T47D (cell line): ENCODE measurements at regions not wholly inside any gene's neighbourhood (a gene's known extent, or its start where the extent isn't known, plus 50 kb on each side); places are given as distances from the start of the nearest gene placed in this dataset.

Source experiments
- DNase-seq, 2 experiments: peaks; one replicate each; pipeline versions ENCODE4 v3.0.0 to v3.0.0-alpha.2; 2011 to 2012; ENCODE audit warnings: low read depth in 1 of 2, low spot score in 1 of 2
- JUND ChIP-seq: IDR thresholded peaks from 2 replicates; pipeline ENCODE4 v1.6.1; 2012; ENCODE audit warnings: low read depth
- in situ Hi-C: cut with HindIII; loops from 2 replicates; pipeline ENCODE4 v1.10.0; 2016; ENCODE audit warnings: low sequenced_read_pairs, low pct_unique_long_range_greater_than_20kb

DNA sequence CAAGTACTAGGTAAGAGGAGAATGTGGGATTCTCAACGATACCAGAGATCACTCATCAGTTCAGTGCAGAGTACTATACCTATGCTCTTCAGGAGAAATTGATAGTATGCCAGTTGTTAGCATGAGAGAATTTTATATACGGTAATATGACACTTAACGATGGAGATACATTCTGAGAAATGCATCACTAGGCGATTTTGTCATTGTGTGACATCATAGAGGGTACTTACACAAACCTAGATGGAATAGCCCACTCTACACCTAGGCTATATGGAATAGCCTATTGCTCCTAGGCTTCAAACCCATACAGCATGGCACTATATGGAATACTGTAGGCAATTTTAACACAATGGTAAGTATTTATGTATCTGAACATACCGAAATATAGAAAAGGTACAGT lies 140.2 kb downstream of the SLIT2 start:
- in situ Hi-C loops, result no loop called here
- no peak for TF ChIP-seq JUND
- DNase-seq, result no peak

DNA sequence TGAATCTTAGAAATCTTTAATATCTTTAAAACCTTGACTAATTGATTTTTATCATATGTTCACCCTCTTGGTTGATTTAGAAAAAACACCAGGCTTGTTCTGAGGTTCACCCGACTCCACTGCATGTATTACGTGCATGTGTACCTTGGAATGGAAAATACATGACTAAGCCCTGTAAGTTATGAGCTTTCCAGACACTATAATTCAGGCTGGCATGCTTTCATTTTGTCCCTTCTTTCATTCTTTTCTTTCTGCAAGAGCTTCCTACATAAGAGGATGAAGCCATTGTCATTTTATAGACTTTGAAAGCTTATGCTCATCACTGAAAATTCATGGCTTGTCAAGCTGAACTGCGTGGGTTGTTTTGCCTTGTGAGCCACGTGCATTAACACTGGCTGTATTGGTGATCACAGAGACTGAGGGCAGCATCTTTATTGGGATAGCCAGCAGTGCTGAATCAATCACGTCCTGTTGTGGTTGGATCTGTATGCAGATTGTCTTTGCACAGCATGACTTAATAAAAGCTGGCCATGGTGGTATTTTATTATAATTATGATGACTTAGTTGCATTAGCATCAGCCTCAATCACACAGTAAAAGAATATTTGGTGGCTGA lies 141.9 kb downstream of the SLIT2 start:
- DNase-seq, result no peak
- in situ Hi-C loops, result no loop called here
- no peak for TF ChIP-seq JUND

DNA sequence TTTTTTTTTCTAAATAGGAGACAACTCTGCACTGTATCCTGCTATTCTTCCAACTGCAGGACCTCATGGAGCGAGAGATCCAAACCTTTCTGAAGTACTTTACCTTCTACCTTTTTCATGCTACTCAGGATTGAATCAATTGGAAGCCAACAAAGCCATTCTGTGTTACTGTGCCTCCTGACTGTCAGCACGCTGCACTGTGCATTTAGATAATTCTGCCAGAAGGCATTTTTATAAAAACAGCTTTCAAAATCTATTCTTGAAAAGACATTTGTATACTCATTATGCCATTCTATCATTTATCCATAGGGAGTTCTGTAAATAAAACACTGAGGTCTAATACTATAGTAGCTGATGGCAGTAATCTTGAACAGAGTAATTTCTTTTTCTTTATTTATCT lies 142.8 kb downstream of the SLIT2 start:
- in situ Hi-C loops, result no loop called here
- TF ChIP-seq JUND, result no peak
- DNase-seq, result no peak

DNA sequence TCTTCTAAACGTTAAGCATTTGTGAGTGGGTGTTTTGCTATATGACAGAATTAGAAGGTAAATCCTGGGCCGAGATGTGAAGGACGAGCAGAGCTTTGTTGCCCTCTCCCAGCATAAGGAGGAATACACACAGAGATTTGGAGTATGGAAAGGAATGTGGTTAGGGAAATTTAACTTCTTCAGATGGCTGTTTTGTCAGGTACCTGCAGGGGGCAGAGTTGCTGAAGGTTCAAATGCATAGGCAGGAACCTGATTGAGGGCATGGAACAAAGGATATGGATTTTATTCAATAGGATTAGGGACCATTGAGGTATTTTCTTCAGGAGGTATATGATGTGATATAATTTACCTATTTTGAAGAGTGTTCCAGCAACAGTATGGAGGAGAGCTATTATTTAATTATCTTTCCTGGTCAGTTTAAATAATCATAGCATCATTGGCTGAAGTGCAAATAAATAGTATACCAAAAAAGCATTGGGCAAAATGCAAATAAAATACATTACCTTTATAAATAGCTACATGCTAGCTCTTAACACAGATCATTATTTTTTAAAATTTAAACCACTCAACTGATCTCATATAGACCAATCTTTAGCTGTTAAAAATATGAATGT lies 143.6 kb downstream of the SLIT2 start:
- peak; percentile 0 to 45 for DNase-seq
- no peak for TF ChIP-seq JUND
- in situ Hi-C loops, result no loop called here

DNA sequence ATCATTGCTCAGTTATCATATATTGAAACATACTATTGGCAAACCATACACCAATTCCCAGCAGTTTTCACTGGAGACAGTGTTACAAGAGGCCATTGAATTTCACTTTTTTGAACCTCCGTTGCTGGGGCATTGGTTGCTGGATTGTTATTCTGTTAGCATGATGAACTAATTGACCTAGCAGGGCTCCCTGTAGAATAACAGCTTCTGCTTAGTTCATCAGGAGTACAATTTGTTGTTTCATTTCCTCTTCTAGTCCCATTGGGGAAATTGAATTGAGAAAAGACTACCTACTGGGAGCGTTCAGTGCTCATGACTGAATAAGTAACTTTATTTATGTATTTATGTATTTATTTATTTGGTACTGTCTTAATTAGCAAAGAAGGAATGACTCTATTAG lies 151.6 kb downstream of the SLIT2 start:
- DNase-seq, result no peak
- in situ Hi-C loops, result no loop called here
- TF ChIP-seq JUND, result no peak

DNA sequence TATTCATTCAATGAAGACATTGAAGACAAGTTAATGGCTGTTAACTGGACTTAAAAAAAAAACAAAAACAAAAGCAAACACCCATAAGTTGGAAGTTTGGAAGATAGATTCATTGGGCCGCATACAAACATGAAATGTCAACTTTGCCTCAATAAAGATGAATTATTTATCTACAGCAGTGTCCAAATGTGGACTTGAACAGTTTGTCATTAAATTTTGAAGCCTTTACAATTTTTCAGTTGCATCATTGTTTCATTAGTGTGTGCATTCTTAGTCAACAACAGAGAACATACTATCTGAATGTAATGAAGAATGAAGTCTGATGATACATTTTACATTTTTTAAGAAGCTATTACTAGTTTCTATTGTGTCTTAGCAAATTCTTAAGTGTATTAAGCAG lies 152.1 kb downstream of the SLIT2 start:
- TF ChIP-seq JUND, result no peak
- no peak for DNase-seq
- in situ Hi-C loops, result no loop called here

DNA sequence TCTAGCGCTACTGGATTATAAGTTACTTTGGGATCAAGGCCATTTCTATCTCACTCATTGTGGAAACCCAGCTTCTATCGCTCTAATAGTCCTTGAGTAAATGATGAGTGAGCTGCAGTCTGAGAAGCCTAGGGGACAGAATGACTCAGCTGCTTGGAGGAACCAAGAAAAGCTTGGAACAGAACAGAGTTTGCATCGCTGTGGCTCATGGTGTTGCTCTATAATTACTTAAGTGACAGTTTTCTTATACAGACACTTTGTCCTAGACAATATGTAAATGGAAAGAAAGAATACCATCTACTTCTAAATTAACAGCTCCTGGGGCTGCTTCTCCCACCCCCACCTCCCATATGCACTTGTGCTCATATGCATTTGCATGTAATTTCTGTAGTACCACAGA lies 156.9 kb downstream of the SLIT2 start:
- DNase-seq, result no peak
- TF ChIP-seq JUND, result no peak
- in situ Hi-C loops, result no loop called here

DNA sequence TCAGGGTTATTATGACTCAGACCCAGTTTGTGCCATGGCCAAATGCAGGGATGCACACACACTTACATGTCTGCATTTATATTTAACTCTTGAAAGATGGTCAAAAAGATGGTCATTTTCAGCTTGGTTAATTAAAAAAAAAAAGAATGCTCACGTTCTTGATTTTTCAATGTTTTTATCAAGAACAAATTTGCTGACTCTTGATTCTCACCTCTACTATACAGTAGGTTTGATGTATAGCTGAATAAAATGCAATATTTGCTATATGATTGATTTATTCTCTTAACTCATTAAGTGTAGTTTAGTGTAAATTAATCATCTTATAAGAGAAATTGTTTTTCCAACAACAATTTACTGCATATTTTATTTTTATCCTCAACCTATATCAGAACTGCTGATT lies 160.4 kb downstream of the SLIT2 start:
- in situ Hi-C loops, result no loop called here
- no peak for DNase-seq
- no peak for TF ChIP-seq JUND

DNA sequence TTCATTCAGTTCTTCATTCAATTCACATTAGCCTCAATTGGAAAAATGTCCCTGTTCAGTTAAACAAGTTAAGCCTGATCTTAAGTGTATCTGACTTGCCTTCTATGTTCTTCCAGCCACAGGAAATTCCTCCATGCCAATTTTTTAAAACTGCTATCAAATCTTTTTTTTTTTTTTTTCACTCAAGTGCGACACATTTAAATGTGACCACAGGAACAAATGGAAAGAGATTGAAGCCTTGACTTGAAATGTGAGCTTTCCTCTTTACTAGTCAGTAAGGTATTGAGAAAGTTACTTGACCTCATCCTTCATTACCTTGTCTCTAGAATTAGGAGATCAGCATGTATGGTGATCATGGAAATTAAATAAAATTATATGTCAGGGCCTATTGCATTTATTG lies 165.1 kb downstream of the SLIT2 start:
- no peak for TF ChIP-seq JUND
- in situ Hi-C loops, result no loop called here
- DNase-seq, result no peak

DNA sequence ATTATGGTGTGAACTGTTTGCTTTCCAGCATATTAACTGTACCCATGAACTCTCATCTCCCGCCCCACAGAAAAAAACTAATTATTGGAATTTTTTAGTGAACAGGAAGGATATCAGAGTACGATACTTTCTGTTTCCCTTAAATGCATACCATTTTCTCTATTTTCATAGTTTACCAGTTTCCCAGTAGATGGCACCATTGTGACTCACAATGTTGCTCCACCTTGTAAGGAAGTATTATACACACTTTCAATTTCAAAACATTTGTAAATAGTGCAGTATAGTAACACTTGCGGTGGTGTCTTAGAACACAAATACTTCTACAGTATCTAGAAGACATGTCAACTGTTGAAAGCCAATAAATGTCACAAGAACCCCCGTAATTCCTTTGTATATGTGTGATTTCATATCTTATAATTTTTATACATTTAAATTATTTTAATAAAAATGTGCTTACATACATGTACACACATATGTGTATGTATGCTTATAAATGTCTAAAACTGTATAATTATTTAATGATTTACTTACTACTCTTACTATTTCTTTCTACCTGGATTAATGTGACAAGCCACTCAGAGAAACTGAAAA lies 167.3 kb downstream of the SLIT2 start:
- no peak for TF ChIP-seq JUND
- in situ Hi-C loops, result no loop called here
- peak; percentile 7 to 52 for DNase-seq

DNA sequence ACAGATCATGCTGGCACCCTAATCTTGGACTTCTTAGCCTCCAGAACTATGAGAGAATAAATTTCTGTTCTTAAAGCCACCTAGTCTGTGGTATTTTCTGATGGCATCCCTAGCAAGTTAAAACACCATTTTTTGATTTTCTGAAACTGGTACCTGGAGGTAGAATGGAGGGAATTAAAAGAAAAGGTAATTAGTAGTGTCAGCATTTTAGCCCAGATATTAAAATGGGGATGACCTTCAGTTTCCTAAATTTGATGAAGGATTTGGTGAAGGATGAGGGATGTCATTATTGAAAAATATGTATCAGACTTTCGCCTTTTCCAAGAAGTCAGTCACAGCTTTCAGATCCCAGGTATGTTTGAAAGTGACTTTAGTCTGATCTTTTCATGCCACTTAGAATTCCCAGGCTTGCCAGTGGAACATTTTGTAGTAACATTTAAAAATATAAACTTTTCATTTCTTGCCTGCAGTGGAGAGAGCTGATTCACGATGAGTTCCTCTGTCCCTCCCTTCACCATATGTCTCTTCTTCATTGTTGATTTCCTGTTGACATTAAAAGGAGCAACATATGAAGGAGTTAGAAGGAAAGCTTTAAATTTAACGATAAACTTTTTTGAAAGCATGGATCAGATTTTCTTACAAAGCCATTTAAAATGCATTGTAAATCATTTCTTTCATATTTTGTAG lies 169.4 kb downstream of the SLIT2 start:
- DNase-seq, result no peak
- no peak for TF ChIP-seq JUND
- in situ Hi-C loops, result no loop called here

DNA sequence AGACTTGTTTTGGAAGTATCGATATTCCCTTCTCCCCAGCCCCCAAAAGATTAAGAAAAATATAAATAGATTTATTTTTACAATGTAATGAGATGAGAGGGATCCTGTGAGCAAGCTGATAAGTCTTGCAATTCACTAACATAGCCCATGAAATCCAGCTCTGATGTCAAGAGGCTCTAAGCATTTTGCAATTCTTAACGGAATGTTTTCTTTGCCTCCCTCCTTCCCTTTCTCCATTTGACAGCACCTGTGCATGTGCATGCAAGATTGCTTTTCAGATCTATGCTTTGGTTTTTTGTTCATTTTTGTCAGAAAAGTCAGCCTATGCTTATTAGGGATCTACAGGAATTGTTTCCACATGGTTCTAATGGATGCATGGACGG lies 169.9 kb downstream of the SLIT2 start:
- in situ Hi-C loops, result no loop called here
- DNase-seq, result no peak
- TF ChIP-seq JUND, result no peak

DNA sequence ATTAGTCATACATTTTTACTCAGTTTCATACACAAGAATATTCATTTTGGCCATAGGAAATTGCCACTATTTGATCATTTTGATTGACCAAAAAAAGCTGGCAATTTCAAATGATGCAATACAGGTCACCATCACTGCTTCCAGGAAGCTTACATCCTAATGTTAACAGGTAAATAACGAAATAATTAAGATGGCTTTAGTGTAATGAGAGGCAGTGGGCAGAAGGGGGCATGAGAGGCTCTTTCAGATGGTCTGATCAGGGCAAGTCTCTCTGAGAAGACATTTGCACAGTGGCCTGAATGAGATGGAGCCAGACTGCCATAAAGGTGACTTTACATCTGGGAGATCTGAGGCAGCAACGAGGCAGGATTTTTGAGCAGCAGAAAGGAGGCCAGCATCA lies 170.7 kb downstream of the SLIT2 start:
- in situ Hi-C loops, result no loop called here
- DNase-seq, result peak; percentile 3 to 66
- TF ChIP-seq JUND, result no peak
